OCI-LY7 (cell line): ENCODE measurements at regions not wholly inside any gene's neighbourhood (a gene's known extent, or its start where the extent isn't known, plus 50 kb on each side); places are given as distances from the start of the nearest gene placed in this dataset.
"Not testable (repeated sequence)": the region's sequence is repeated elsewhere in the genome, so short reads cannot be mapped to it uniquely, and the experiment has no call there.

ENCODE experiments used
- BruUV-seq: library from RNA; stranded (reverse); fragments of 400-500 nt; replicated peaks from 2 replicates; lab custom pipeline; 2021; lab: Mats Ljungman, UMichigan
- CTCF ChIA-PET: fragments of 300-600 bp; sonication (Branson Sonifier 250); formaldehyde crosslinking; loops from one replicate; lab custom pipeline; 2022; ENCODE audit warnings: antibody characterized with exemption; ENCODE audit not compliant: unreplicated experiment; lab: Charles Lee
- POLR2A ChIA-PET: fragments of 300-600 bp; sonication (Branson Sonifier 250); formaldehyde crosslinking; loops from one replicate; lab custom pipeline; 2022; ENCODE audit warnings: antibody characterized with exemption; lab: Charles Lee
- DNase-seq: peaks from one replicate; pipeline ENCODE4 v3.0.0-alpha.2; 2015; ENCODE audit warnings: low spot score
- H2AFZ ChIP-seq: fragments of 200-600 bp; sonication (generic), shearing (Covaris generic); 2 replicates; pipeline ENCODE4 v1.6.1; 2014; ENCODE audit warnings: mild to moderate bottlenecking, antibody characterized with exemption, low read length, moderate library complexity
- H3K27ac ChIP-seq: fragments of 200-600 bp; sonication (generic); 2 replicates; pipeline ENCODE4 v1.5.1; 2014; ENCODE audit warnings: mixed run types, low read depth, mild to moderate bottlenecking, moderate library complexity, low read length, inconsistent platforms; ENCODE audit not compliant: poor library complexity, severe bottlenecking
- H3K36me3 ChIP-seq: fragments of 200-600 bp; sonication (generic); 2 replicates; pipeline ENCODE4 v1.6.1; 2014; ENCODE audit warnings: mild to moderate bottlenecking, antibody characterized with exemption, low read length, moderate library complexity, mixed read lengths; ENCODE audit not compliant: insufficient read depth
- H3K4me1 ChIP-seq: fragments of 200-600 bp; sonication (generic); 2 replicates; pipeline ENCODE4 v1.5.1; 2014; ENCODE audit warnings: mild to moderate bottlenecking, low read length; ENCODE audit not compliant: insufficient read depth, poor library complexity, severe bottlenecking
- H3K4me2 ChIP-seq: fragments of 200-600 bp; sonication (generic); 2 replicates; pipeline ENCODE4 v1.6.1; 2014; ENCODE audit warnings: mild to moderate bottlenecking, low read length
- H3K4me3 ChIP-seq: fragments of 200-600 bp; sonication (generic); 2 replicates; pipeline ENCODE4 v1.5.1; 2014; ENCODE audit warnings: mild to moderate bottlenecking, low read depth, low read length; ENCODE audit not compliant: poor library complexity, severe bottlenecking
- H3K79me2 ChIP-seq: fragments of 200-600 bp; sonication (generic); 2 replicates; pipeline ENCODE4 v1.6.1; 2016; ENCODE audit warnings: low read depth, mild to moderate bottlenecking, low read length, moderate library complexity, mixed read lengths; ENCODE audit not compliant: insufficient read depth
- H3K9me2 ChIP-seq: fragments of 200-600 bp; sonication (generic); 2 replicates; pipeline ENCODE4 v1.6.1; 2016; ENCODE audit warnings: mild to moderate bottlenecking, low read length, mixed read lengths; ENCODE audit not compliant: insufficient read depth
- H3K9me3 ChIP-seq: fragments of 200-600 bp; sonication (generic); 2 replicates; pipeline ENCODE4 v1.6.1; 2014; ENCODE audit warnings: mild to moderate bottlenecking, mixed run types, low read length, mixed read lengths
- H4K20me1 ChIP-seq: fragments of 200-600 bp; sonication (generic); 2 replicates; pipeline ENCODE4 v1.6.1; 2014; ENCODE audit warnings: mild to moderate bottlenecking, antibody characterized with exemption, low read length, moderate library complexity, mixed read lengths; ENCODE audit not compliant: insufficient read depth
- intact Hi-C: fragments of 100-400 bp; cut with micrococcal nuclease; formaldehyde crosslinking; loops from one replicate; pipeline ENCODE4 v1.10.0; 2022; ENCODE audit not compliant: unreplicated experiment

DNA sequence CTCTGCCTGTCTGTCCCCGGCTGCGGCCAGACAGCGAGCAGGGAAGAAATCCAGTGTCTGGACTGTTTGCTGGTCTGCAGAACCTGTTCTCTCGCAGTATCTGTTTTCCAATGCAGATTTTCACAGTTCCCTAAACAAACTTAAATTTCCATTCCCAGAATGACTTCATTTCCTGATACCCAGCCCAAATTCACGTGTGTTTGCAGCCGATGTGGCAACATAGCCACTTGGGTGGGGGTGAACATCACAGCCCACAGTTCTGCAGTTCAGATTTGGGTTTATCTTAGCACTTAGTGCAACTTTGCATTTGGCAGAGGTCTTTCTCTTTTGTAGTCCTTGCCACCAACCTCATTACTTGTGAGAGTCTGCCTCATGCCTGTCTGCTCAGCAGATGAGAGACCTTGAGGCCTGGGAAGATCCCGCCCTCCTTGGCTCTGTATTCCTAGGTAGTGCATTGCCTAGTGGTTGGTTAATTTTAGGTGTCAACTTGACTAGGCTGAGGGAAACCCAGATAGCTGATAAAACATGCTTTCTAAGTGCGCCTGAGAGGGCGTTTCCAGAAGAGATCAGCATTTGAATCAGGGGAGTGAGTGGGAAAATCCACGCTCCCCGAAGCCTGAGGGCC lies 122.8 kb upstream of the FAM20C start:
- H3K36me3 ChIP-seq, H3K4me3 ChIP-seq, POLR2A ChIA-PET, DNase-seq, BruUV-seq, H3K4me1 ChIP-seq, intact Hi-C loops, H3K9me3 ChIP-seq, H3K9me2 ChIP-seq, H3K4me2 ChIP-seq, CTCF ChIA-PET, H2AFZ ChIP-seq, H3K27ac ChIP-seq, H4K20me1 ChIP-seq, H3K79me2 ChIP-seq: not testable (repeated sequence)

DNA sequence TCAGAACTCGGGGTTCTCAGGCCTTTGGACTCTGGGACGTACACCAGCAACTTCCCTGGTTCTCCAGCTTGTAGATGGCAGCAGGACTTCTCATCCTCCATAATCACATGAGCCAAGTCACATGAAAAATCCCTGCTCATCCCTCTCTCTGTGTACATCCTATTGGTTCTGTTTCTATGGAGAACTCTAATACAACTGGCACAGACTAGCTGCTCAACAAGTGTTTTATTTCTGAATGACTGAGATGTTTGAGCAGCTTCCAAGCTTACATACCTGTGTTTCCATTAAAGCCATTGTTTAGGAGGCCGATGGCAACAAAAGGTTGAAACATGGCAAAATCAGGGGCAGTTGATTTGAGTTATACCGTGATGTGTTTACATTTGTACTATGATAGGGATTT lies 122.2 kb upstream of the FAM20C start:
- POLR2A ChIA-PET, H3K4me1 ChIP-seq, H3K4me3 ChIP-seq, H4K20me1 ChIP-seq, DNase-seq, H3K4me2 ChIP-seq, BruUV-seq, H2AFZ ChIP-seq, H3K9me3 ChIP-seq, H3K9me2 ChIP-seq, intact Hi-C loops, H3K36me3 ChIP-seq, CTCF ChIA-PET, H3K27ac ChIP-seq, H3K79me2 ChIP-seq: not testable (repeated sequence)

DNA sequence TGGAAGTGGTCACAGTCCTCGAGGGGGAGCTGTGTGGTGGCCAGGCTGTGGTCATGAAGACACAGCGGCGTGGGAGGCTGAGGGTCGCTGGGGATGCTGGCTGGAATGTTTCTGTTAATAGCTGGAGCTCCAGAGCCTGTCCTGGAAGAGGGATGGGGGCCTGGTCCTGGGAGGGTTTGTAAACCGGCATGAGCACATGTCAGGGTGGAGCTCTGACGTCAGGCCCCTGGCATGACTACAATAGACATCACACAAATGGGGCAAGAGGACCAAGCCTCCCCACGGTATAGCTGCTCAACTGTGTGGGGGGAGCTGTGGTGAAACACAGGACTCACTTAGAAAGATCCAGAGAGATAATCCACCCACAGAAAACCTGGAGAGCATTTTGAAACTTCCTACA lies 121.4 kb upstream of the FAM20C start:
- H3K36me3 ChIP-seq, H3K27ac ChIP-seq, DNase-seq, POLR2A ChIA-PET, CTCF ChIA-PET, H3K79me2 ChIP-seq, H3K4me2 ChIP-seq, intact Hi-C loops, H3K4me1 ChIP-seq, H2AFZ ChIP-seq, H3K4me3 ChIP-seq, H3K9me2 ChIP-seq, BruUV-seq, H3K9me3 ChIP-seq, H4K20me1 ChIP-seq: not testable (repeated sequence)

DNA sequence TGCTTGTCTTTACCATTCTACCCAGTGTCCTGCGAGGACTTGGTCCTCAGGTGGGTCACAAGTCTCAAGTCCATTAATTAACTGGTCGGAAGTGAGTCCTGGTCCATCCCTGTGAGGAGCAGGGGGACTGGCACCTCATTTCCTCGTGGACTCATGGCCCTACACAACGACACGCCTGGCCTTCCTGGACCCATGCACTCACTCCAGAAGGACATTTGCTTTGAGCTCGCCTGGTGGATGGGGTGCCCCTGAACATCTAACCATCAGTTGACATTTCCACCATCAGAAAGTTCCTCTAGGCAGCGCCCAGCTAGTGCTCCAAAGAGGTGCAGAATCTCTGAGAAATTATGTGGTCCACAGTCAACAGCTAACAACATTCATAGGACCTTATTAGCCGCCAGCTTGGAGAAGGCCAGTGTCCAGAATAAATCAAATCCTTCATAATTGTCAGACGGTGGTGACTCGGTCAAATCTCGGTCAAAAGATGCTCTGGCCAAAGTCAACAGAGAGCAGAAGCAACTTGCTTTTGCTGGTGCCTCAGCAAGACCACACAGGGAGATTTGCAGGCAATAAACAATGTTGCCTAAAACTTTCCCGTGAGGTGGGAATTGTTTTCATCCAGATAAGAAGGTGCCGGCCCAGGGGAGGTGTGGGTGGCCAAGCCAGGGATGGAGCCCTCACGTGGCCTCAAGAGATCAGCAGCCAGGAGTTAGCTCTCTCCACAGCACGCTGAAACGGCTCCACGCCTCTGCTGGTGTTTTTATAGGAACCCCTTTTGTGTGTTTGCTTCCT lies 119.9 kb upstream of the FAM20C start:
- BruUV-seq, H3K9me3 ChIP-seq, DNase-seq, intact Hi-C loops, CTCF ChIA-PET, POLR2A ChIA-PET, H3K4me1 ChIP-seq, H4K20me1 ChIP-seq, H3K36me3 ChIP-seq, H3K27ac ChIP-seq, H3K4me3 ChIP-seq, H3K79me2 ChIP-seq, H3K9me2 ChIP-seq, H3K4me2 ChIP-seq, H2AFZ ChIP-seq: not testable (repeated sequence)

DNA sequence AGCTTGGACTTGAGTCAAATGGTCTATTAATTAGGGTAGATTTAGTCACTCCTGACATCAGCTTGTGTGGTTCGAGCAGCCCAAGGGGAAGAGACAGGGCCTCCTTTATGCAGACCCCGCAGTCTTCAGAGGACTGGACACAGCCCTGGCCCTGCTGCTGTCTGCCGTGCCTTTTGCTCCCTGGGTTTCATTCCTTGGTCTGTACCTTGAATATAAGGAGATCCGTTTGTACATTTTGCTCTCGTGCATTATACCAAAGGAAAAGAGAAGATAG lies 119.4 kb upstream of the FAM20C start:
- H3K36me3 ChIP-seq, H2AFZ ChIP-seq, CTCF ChIA-PET, intact Hi-C loops, H3K9me2 ChIP-seq, POLR2A ChIA-PET, H4K20me1 ChIP-seq, H3K4me3 ChIP-seq, H3K79me2 ChIP-seq, DNase-seq, H3K27ac ChIP-seq, H3K4me2 ChIP-seq, H3K9me3 ChIP-seq, BruUV-seq, H3K4me1 ChIP-seq: not testable (repeated sequence)

DNA sequence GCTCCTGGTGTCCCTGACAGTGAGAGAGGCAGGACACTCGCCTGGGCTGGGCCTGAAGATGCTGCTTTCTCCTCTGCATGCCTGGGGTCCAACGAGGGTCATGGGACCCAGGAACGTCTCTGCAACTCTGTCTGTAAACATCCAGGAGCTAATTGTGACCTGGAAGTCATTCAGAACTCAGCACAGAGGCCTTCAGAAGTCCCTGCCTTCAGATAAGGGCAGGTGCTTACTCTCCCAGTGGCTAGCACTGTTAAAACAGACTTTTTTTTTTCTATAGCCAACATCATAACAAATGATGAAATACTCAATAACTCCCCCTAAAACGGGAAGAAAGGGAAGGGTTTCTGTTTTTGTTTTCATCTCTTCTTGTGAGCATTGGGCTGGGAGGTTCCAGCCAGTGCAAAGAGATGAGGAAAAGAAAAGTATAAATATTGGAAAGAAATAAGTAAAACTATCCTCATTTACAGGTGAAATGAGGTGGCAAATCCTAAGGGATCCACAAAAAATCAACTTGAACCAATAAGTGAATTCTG lies 118.3 kb upstream of the FAM20C start:
- DNase-seq, H3K9me2 ChIP-seq, H3K79me2 ChIP-seq, H3K4me1 ChIP-seq, H3K36me3 ChIP-seq, BruUV-seq, H3K4me2 ChIP-seq, POLR2A ChIA-PET, CTCF ChIA-PET, H3K4me3 ChIP-seq, intact Hi-C loops, H2AFZ ChIP-seq, H4K20me1 ChIP-seq, H3K9me3 ChIP-seq, H3K27ac ChIP-seq: not testable (repeated sequence)
